Thyroid gland (tissue), 4 donors: ENCODE measurements at regions not wholly inside any gene's neighbourhood (a gene's known extent, or its start where the extent isn't known, plus 50 kb on each side); places are given as distances from the start of the nearest gene placed in this dataset.

ENCODE experiments used
- DNase-seq, 2 donors: peaks; one replicate each; pipeline ENCODE4 v3.0.0-alpha.2; 2019
- H3K27ac ChIP-seq, 3 donors: fragments of 200-600 bp; sonication (generic); 1 replicate in 2 of 3; 2 replicates in 1 of 3; pipeline ENCODE4 v1.5.1; 2016 to 2019; ENCODE audit warnings: mild to moderate bottlenecking in 1 of 3, moderate library complexity in 1 of 3
- H3K27me3 ChIP-seq: fragments of 200-600 bp; sonication (generic); one replicate; pipeline ENCODE4 v1.5.1; 2019
- H3K36me3 ChIP-seq, 2 donors: fragments of 200-600 bp; sonication (generic); one replicate each; pipeline ENCODE4 v1.5.1; 2016 to 2019
- H3K4me1 ChIP-seq, 2 donors: fragments of 200-600 bp; sonication (generic); one replicate each; pipeline ENCODE4 v1.5.1; 2017 to 2019
- H3K4me3 ChIP-seq, 3 donors: fragments of 200-600 bp; sonication (generic); replicated peaks in 1 of 3; 1 replicate in 2 of 3; 2 replicates in 1 of 3; pipeline ENCODE4 v1.5.1; 2016; ENCODE audit warnings: mild to moderate bottlenecking in 1 of 3
- H3K9me3 ChIP-seq: fragments of 200-600 bp; sonication (generic); one replicate; pipeline ENCODE4 v1.5.1; 2017
- CTCF ChIP-seq, 6 experiments: fragments of 200-600 bp in 3 of 6; fragments of 450-650 bp in 3 of 6; sonication (generic) in 3 of 6; IDR thresholded peaks; one replicate each; pipeline ENCODE4 v1.5.1; 2016 to 2019; ENCODE audit warnings: antibody characterized with exemption in 6 of 6, mild to moderate bottlenecking in 2 of 6, inconsistent platforms in 1 of 6, moderate library complexity in 1 of 6
- POLR2A ChIP-seq, 2 donors: fragments of 450-650 bp; IDR thresholded peaks; one replicate each; pipeline ENCODE4 v1.6.1; 2017; ENCODE audit warnings: antibody characterized with exemption in 2 of 2, mild to moderate bottlenecking in 2 of 2, moderate library complexity in 1 of 2
- WGBS, 2 donors: methylation state at CpG; one replicate each; pipeline ENCODE4 v1.1.5; 2017; 5-methylcytosine and 5-hydroxymethylcytosine counted together
- intact Hi-C: fragments of 100-400 bp; cut with DNase I; formaldehyde crosslinking; loops from one replicate; pipeline ENCODE4 v1.15.1; 2023

- WGBS, 2 donors, result 70 to 88% methylated on average over 1 of the region's 1 CpG
- no peaks in the 10 kb centered on the region for H3K27me3 ChIP-seq
- TF ChIP-seq POLR2A (IDR thresholded peaks at IDR 0.05) (no peak), CTCF (IDR thresholded peaks at IDR 0.05) (no peak)
Measured at GRCh38 chr4:171067422-171067821, 745.8 kb upstream of the GALNTL6 start.

GRCh38 chr4:171049380-171049779 lies 763.8 kb upstream of the GALNTL6 start:
- intact Hi-C loops, result no loop called here
- H3K4me1 ChIP-seq, result no peaks in the 10 kb centered on the region
- H3K4me3 ChIP-seq, result no peak overlapping the region
- 94 to 95% methylated on average over 1 of the region's 1 CpG for WGBS, 2 donors
- TF ChIP-seq POLR2A (IDR thresholded peaks at IDR 0.05), result no peak
- TF ChIP-seq CTCF (IDR thresholded peaks at IDR 0.05), result no peak
- H3K36me3 ChIP-seq, result no peaks in the 10 kb centered on the region
- H3K27ac ChIP-seq, result no peak overlapping the region
- no peak for DNase-seq
- no peaks in the 10 kb centered on the region for H3K9me3 ChIP-seq
- H3K27me3 ChIP-seq, result no peaks in the 10 kb centered on the region

More at GRCh38 chr4:171067422-171067821, 745.8 kb upstream of the GALNTL6 start:
- no peaks in the 10 kb centered on the region for H3K9me3 ChIP-seq
- intact Hi-C loops, result no loop called here
- H3K27ac ChIP-seq, result no peak overlapping the region
- H3K36me3 ChIP-seq, result no peaks in the 10 kb centered on the region
- no peak overlapping the region for H3K4me3 ChIP-seq
- H3K4me1 ChIP-seq, result no peaks in the 10 kb centered on the region
- DNase-seq, result no peak

- Histone ChIP-seq H3K4me1 (no peaks in the 10 kb centered on the region), H3K4me3 (no peak overlapping the region), H3K27ac (no peak overlapping the region), H3K9me3 (no peaks in the 10 kb centered on the region), H3K36me3 (no peaks in the 10 kb centered on the region), H3K27me3 (no peaks in the 10 kb centered on the region)
- 97 to 98% methylated on average over 18 to 21 of the region's 46 CpGs for WGBS, 2 donors
- no peak for TF ChIP-seq POLR2A (IDR thresholded peaks at IDR 0.05)
- TF ChIP-seq CTCF (IDR thresholded peaks at IDR 0.05), result no peak
- intact Hi-C loops, result no loop called here
- DNase-seq, result no peak
Measured at GRCh38 chr4:171042989-171043524, 770.1 kb upstream of the GALNTL6 start.

GRCh38 chr4:171035909-171036308 lies 777.3 kb upstream of the GALNTL6 start:
- H3K4me3 ChIP-seq, result no peak overlapping the region
- H3K27me3 ChIP-seq, result no peaks in the 10 kb centered on the region
- H3K27ac ChIP-seq, result no peak overlapping the region
- H3K9me3 ChIP-seq, result no peaks in the 10 kb centered on the region
- no peak for DNase-seq
- 91 to 93% methylated on average over 3 of the region's 3 CpGs for WGBS, 2 donors
- TF ChIP-seq POLR2A (IDR thresholded peaks at IDR 0.05), result no peak
- TF ChIP-seq CTCF (IDR thresholded peaks at IDR 0.05), result no peak
- intact Hi-C loops, result no loop called here
- no peaks in the 10 kb centered on the region for H3K36me3 ChIP-seq
- H3K4me1 ChIP-seq, result no peaks in the 10 kb centered on the region

- Histone ChIP-seq H3K4me1 (no peaks in the 10 kb centered on the region), H3K27me3 (no peaks in the 10 kb centered on the region), H3K36me3 (no peaks in the 10 kb centered on the region), H3K27ac (no peak overlapping the region), H3K4me3 (no peak overlapping the region), H3K9me3 (no peaks in the 10 kb centered on the region)
- no peak for TF ChIP-seq POLR2A (IDR thresholded peaks at IDR 0.05)
- WGBS, 2 donors, result 84 to 91% methylated on average over 1 of the region's 1 CpG
- intact Hi-C loops, result no loop called here
- DNase-seq, result no peak
Measured at GRCh38 chr4:171031338-171031737, 781.9 kb upstream of the GALNTL6 start.

GRCh38 chr4:171025776-171026175 lies 787.4 kb upstream of the GALNTL6 start:
- DNase-seq, result no peak
- no peak for TF ChIP-seq CTCF (IDR thresholded peaks at IDR 0.05)
- no peak for TF ChIP-seq POLR2A (IDR thresholded peaks at IDR 0.05)
- Histone ChIP-seq H3K9me3 (no peaks in the 10 kb centered on the region), H3K27me3 (no peaks in the 10 kb centered on the region), H3K36me3 (no peaks in the 10 kb centered on the region), H3K4me1 (no peaks in the 10 kb centered on the region), H3K4me3 (no peak overlapping the region), H3K27ac (no peak overlapping the region)
- WGBS, 2 donors, result 77 to 88% methylated on average over 2 of the region's 2 CpGs
- intact Hi-C loops, result no loop called here
